ENCODE measurements at regions not wholly inside any gene's neighbourhood (a gene's known extent, or its start where the extent isn't known, plus 50 kb on each side); places are given as distances from the start of the nearest gene placed in this dataset.

DNA sequence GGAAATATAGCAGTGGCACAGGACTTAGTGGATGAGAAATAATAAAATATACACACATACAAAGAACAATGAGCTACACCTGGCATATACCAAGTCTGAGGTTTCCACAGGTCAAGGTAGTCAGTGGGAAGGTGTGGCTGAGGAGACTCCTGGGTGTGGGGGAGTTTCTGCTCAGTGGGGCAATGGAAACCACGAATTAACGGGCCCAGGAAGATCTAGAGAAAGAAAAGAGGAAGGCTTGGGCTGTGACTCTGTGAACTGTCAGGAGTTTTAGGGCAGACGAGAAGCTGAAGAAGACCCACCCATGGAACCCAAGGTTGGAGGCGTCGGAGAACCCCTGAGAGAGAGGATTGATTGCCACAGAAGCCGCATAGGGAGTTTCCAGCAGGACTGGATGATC lies 196.5 kb downstream of the HERPUD2 start:
- DNase-seq, result no peak

DNA sequence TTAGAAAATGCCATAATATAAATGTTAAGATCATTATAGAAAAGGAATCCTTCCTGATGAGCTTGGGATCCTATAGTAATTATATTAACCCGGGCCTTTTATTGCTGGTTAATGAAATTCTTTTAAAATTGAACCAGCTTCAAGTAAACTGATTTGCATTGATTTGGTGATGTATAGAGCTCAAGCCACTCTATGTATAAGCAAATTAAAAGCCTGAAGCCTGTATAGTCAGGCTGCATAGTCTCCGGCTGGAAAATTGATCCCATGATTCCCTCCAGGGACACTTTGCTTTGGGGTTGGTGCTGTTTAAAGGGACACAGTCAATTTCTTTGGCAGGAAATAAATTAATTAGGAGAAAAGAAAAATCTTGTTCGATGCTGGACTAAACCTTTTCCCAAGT lies 199.1 kb downstream of the HERPUD2 start:
- no peak for DNase-seq

DNA sequence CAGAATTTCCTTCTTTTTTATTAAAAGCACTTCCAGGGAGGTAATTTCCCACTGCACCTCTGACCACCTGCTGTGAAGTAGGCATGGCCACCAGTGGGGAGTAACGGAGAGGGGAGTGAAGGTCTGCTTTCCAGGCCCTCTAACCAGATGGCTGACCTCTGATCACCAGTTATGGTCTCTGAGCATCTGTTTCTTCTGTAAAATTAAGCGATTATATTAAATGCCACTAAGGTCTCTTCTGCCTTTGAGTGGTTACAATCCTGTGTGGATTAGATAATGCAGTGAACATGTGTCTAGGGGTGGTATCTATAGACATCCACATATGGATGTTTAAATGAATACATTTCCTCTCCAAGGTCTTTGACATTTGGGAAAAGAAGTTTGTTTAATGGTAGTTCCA lies 199.6 kb downstream of the HERPUD2 start:
- no peak for DNase-seq

DNA sequence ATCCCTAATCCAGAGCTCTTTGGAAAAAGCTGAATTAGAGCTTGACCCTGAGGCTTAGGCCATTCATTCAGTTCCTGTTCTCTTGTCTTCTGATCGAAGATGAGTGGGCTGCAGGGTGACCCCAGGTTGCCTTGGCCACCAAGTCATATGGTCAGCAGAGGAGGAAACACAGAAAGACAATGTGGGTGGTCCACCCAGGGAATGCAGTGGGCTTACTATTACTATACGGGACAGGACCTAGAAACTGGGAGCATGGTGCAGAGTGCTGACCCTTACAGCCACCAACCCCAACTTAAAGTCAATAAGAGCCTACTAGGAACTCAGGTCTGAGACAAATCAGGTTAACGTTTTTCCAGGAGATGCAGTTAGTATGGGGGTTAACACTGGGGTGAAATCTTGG lies 200.5 kb downstream of the HERPUD2 start:
- no peak for DNase-seq

DNA sequence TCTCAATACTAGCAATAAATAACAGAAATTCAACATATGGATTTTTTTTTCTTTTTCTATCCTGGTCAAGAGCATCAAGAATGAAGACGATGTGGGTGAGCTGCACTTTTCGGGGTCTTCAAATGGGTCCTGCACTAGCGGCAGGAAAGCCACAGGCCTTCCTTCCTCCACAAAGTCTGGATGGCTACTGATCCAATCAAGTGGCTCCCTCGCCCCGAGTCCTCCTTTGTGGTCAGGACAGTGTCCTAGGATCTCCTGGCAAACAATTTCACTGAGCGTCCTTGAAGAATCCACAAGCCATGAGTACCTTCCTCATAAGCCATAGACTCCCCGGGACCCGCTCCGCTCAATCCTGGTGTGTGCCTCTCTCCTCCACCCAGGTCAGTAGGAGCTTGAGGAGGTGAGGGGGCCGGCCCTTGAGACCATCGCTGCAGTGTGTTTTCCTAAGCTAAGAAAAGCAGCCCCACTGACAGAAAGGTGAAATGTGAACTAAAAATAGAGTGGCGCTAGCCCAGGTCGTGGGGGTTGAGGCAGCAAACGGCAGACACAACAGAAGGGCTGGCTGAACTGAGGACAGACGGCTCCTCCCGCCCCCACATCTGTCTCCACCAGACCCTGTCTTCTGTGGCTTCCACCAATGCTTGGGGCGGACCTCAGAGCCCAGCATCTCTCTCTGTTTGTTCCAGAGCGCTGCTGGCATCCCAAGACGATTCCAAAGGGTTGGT lies 202.3 kb downstream of the HERPUD2 start:
- no peak for DNase-seq

DNA sequence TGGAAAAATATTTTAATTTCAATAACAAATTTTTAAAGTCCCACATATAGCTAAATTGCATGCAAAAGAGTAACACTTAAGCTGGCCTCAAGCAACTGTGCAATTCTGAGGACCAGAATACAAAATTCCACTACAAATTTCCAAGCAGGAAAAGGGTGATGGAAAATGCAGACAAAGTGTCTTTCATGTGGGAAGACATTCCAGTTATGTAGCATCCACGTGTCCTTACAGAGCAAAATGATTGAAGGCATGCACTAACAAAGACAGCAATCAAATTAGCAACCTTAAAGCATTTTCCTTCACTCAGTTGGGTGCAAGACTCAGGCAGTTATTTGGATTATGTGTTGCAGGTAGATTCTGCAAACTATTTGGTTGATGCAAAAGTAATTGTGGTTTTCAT lies 203.7 kb downstream of the HERPUD2 start:
- no peak for DNase-seq

DNA sequence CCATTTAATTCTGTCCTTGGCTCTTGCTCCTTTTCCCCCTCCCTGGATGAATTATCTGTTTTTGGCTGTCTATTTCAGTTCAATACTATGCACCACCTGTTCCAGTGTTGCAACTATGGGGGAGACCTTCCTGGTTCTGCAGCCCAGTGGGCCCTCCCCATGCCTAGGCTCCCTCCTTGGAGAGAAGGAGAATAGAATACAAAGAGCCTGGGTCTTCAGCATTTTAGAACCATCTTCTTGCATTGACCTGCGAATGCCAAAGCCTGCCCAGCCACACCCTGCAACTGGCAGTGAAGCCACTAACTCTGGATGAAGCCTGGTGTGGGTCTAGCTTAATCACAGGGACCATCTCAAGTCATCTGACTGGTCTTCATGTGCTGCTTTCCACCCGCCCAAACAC lies 207.1 kb downstream of the HERPUD2 start:
- DNase-seq, result no peak

DNA sequence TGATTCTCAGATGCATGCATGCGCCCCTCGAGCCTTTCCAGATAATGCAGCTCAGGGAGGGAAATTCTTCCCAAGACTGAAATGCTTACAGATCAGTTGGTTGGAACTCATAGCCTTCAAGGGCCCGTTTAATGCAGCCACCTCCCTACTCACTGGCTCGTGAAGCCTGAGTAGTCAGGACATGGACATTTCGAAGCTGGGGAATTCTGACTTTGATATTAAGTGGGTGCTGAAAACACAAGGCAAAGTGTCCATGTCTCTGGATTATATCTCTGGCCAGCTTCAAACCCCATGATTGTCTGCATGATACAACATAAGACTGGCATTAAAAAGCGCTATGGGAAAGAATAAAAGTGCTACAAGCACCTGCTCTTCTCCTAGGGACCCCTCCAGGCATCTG lies 207.5 kb downstream of the HERPUD2 start:
- no peak for DNase-seq

DNA sequence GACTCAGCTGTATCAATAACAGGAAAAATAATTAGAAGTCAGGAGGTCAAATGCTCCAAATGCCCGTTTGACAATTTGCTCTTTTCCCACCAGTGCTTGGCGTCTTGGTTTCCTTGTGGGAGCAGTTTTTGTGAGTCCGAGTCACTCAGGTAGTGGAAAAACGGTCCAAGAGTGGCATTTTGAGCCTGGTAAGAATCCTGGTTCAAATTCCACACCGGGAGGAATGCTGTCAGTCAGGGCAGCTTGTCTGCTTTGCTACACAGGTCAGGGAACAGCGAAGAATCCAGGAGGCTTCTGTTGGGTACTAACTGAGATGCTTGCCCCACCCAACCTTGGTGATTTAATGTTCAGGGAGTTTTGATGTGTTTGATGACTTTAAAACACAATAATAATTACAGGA lies 209.5 kb downstream of the HERPUD2 start:
- DNase-seq, result no peak

DNA sequence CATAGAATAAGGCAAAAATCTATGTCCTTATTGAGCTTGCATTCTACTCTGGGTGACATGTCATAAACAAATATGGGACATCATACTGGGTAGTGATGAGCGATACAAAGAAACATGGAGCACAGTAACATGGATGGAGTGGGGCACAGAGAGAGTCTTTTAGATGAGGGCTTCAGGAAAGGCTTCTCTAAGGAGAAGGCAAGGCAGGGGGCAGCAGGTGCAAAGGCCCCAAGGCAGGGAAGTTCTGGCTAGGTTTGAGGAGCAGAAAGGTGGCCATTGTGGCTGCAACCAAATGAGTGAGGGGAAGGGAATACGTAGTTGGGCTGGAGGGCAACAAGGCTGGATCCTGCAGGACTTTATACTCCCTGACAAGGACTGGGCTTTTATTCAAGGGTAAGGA lies 211.4 kb downstream of the HERPUD2 start:
- no peak for DNase-seq

DNA sequence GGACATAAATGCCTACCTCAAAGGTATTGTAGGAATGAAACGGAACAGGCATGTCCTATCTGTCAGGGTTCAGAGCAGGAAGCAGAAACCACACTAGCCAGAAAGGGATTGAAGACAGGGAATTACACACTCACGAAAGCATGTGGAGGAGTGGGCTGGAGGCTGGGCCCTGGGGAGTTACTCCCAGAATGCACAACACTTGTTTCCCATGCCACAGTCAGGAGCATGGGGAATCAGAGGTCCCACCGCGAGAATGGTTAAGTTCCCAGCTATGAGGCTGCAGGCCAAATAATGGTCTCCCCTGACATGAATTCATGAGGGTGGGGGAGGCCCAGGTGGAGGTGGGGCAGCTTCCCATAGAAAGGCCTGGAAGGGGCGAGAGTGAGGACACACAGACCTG lies 212.7 kb downstream of the HERPUD2 start:
- no peak for DNase-seq

DNA sequence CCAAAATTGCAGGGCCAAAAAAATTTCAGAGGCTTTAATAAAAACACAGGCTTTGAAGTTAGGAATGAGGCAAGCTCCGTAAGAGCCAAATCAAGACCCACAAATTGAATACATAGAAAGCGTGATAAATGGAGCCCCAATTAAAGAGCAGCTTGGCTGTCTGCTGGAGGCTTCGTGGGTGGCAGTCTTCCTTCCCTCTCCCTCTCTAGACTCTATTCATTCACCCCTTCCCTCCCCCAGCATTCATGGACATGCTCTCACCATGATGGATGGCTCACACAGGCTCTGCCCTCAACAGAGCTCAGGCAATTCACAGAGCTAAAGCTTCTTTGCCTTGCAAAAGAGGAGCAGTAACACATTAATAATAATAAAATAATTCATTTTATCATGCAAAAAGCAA lies 214.1 kb downstream of the HERPUD2 start:
- peak; percentile 55 for DNase-seq

DNA sequence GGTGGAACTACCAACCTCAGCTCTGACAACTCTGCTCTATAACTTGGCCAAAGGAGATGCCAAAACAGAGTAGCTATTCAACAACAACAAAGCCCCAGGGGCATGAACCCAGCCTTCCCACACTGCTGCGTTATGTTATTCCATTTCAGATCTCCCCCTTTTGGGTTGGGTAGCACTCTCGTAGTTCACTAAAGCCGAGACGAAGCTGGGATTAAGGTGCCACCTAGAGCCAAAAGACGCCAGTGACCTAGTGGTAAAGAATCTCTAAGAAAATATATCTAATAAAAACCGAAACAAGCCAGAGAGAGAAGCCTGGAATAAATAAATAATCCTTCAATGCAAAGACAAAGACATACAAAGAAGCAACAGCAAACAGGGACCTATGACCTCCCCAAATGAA lies 217.3 kb downstream of the HERPUD2 start:
- no peak for DNase-seq

DNA sequence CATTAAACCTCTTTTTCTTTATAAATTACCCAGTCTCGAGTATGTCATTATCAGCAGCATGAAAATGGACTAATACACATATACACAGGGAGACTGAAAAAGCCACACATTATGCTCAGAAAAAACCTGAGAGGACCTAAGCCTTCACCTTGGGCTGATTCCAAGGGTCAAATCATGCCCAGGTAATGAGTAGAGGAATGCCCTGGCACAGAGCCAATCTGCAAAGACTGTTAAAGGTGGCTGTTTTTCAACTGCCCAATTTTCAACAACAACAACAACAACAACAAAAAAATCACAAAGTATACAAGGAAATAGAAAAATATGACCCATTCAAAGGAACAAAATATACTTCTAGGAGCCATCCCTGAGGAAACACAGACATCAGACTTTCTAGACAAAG lies 220.2 kb upstream of the TBX20 start:
- no peak for DNase-seq

DNA sequence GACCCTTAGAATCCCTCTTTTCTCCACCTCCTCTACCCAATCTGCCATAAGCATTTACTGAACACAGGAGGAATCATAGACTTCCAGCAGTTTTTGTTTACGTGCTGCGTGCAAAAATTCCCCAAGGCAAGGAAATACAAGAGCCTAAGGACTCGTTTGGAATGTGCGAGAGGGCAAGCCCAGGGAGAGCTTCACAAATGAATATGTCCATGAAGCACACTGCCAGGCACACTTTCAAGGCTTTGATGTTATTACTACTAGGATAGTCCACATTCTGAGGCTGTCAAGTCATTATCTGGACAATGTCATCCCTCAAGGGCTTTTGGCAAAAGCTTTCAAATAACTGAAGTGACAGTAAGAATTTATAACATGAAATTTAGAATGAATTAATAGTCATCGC lies 214.7 kb upstream of the TBX20 start:
- DNase-seq, result no peak

DNA sequence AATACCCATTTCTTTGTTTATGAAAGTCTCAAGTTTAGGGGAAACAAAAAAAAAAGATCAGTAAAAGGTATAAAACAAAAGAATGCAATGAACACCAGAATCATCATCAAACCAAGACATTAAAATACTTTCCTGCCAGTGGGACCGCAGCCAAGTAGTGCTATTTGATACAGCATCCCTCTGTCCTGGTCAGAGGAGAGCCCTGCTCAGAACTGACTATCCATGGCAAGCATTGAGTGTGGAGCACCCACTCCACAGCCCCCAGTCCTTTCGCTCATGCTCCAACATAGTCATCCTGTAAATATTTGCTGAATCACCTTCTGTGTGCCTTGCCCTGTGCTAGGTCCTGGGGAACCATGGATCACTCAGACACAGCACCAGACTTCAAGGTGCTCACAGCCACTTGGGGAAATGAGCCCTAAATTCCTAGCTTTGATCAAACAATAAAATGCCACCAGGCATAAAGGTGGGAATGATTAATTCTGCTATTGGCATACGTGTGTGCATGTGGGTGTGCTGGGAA lies 213.6 kb upstream of the TBX20 start:
- no peak for DNase-seq

DNA sequence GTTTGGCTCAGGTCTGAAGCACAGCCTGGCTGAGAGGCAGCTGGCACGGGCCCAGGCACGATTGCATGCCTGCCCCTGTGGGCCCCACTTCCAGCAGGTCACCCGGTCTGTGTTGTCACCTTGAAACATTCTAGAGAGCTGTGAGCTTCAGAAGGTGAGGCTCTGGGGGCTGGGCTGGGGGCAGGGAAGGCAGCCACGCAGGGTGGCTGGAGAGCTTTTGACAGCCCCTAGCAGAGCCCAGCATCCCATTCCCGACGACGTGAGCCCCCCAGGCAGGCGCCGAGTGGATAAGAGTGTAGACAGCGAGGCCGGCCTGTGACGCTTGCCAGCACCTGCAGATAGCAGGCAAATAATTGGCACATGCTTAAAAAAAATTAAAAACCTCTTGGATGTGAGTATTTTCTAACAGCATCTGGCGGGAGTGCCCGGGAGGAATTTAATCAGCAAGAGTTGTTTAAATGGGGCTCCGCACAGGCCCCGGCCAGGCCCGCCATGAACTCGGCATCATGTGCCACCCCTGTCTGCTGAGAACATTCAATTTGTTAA lies 212.0 kb upstream of the TBX20 start:
- peak; percentile 31 for DNase-seq

DNA sequence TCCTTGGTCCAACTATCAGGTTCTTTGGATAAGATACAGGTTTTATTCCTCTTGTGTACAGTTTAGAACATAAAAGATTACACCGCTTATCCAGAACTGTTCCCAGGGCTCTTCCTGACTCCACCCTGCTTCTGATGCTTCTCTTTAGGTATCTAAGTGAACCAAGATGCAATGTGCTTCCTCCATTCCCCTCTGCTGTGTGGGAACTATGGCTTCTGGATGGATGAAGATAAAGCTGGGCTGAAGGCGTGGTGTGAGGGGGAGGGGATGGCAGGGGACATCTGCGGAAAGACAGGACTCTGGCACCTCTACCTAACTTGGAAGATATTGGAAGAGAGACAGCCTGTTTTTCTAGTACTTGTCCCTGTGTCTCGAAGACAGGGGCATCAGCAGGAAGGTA lies 209.9 kb upstream of the TBX20 start:
- no peak for DNase-seq

DNA sequence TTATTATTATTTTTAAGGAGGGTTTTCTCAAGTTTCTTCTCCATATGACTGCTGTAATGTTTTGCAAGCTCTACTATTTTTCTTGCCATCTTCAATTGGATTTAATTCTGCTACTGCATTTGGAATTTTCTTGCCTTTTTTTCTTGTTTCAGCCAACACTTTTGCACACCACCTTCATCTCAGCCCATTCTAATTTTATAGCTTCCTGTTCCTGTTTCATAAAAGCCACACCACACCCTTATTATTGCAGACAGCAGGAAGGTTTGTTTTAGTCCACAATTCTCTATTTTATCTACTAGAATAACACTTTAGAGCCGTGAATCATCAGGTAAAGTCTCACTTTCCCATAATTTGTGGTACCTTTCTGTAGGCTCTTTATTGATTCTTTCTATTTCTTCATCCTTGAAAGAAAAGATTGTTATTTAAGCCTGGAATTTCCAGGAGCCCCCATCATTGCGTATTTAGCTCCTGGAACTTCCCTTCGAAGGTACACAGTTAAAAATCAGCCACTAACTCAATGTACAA lies 209.3 kb upstream of the TBX20 start:
- DNase-seq, result no peak

DNA sequence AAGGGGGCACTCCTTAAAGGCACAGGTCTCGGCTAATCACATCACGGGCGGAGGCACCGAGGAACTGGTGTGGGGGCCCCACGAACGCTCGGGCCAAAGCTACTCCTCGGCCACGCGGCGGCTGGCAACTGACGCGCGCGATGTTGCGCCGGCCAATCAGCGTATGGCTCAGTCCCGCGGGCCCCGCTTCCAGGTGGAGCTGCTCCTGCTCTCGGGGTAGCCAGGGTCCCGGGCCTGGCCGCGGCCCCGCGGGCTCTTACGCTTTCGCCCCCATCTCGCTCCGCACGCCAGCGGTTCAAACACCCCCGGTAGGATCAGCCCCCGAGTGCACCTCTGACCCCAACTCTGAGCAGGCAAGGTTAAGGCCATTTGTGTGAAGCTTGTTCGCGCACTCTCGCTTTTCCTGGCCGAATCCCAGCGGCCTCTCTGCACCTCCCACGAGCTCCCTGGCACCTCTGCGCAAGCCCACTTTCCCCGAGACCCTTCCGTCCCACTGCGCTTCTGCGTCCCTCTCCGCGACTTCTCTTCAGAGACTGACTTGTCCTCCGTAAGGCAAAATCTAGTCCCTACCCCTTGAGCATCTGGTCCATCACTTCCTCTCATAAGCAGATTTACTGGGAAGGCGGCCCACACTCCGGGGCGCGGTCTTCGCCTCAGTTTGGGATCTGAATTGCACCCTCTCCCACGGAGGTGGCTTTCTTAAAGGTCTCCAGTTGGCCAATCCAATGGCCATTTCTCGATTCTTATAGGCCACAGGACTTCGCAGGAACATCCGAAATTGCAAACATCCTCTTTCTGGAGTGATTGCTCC lies 200.9 kb upstream of the TBX20 start:
- peak; percentile 72 for DNase-seq

DNA sequence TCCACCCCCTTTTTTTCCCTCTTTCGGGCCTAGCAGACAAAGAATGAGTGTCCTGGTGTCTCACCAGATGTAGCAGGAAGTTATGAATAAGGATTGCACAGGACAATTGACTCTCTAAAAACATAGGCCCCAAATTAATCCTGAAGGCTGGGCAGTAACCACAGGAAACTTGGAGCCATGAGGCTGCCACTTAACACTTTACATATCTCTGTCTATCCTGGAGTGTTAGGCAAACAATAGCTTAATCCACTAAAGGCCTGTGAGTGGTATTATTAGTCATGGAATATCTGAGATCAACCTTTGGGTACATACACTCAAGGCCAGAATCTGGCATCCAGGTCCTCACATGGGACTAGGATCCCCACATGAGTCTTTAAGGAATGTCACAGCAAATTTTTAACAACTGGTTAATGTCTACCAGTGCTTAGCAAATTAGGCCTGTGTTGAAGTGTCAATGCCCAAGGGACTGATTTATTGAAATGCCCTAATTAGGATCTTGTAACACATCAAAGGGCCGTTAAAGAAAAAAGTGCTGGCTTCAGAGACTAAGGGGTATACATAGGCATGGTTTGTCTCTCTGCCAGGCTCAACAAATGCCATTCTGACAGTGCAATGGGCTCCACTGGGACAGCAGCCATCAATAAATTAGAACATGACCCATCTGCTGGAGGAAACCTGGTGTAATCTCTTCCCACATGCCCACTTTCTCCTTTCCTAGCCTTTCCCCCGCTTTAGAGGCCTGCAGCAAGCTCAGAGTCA lies 196.7 kb upstream of the TBX20 start:
- peak; percentile 34 for DNase-seq

DNA sequence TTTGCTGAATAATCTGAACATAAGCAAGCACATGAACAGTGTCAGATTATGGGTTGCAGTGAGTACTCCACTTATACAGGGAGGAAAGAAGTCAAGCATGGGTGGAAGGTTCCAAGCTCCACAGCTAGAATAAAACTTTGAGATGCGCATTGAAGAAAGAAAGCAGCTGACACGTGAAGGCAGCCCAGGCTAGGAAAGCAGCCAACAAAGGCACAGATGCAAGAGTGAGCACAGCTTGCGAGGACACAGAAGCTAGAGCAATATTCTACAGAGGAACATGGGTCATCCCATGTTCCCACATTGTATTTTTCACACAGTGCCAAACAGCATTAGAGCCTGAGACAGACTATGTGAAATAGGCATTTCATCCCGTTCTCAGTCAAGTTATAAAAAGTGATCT lies 194.6 kb upstream of the TBX20 start:
- no peak for DNase-seq

DNA sequence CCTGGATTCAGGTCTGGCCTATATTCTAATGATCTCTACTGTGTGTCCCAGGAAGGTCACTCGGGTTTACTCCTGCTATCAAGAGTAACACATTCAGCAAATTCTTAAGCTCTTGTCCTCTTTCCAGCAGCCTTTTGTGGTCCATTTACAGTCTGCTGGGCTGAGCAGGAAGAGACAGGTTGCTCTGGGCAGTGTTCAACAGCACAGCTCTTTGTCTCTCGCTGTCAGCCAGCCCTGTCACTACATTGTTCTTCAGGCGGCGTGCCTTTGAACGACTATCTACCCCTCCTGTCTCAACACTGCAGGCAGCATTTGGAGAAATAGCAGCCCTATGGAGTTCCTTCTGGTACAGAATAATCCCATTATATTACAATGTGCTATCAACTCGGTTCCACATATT lies 192.2 kb upstream of the TBX20 start:
- DNase-seq, result peak; percentile 35
